ENCODE measurements at regions not wholly inside any gene's neighbourhood (a gene's known extent, or its start where the extent isn't known, plus 50 kb on each side); places are given as distances from the start of the nearest gene placed in this dataset.

GRCh38 chr7:11297126-11297625, 323.5 kb downstream of the PHF14 start:
- no peak for DNase-seq

- DNase-seq = no peak
Measured at GRCh38 chr7:11297764-11298163, 324.1 kb downstream of the PHF14 start.

GRCh38 chr7:11298220-11298619, 324.5 kb downstream of the PHF14 start:
- no peak for DNase-seq

GRCh38 chr7:11300241-11300640, 326.6 kb downstream of the PHF14 start:
- no peak for DNase-seq

GRCh38 chr7:11302121-11302520, 328.4 kb downstream of the PHF14 start:
- no peak for DNase-seq

GRCh38 chr7:11313801-11314200, 340.1 kb downstream of the PHF14 start:
- DNase-seq = no peak

- no peak for DNase-seq
Measured at GRCh38 chr7:11315666-11316258, 342.1 kb downstream of the PHF14 start.

- DNase-seq = no peak
Measured at GRCh38 chr7:11317766-11318165, 344.1 kb downstream of the PHF14 start.

GRCh38 chr7:11319491-11320274, 346.0 kb downstream of the PHF14 start:
- DNase-seq = no peak
